Retinal pigment epithelial cell (primary cell): ENCODE measurements at regions not wholly inside any gene's neighbourhood (a gene's known extent, or its start where the extent isn't known, plus 50 kb on each side); places are given as distances from the start of the nearest gene placed in this dataset.

Source experiments
- DNase-seq: peaks from one replicate; pipeline ENCODE4 v3.0.0-alpha.2; 2010; ENCODE audit warnings: low read depth
- H3K4me3 ChIP-seq: 2 replicates; pipeline ENCODE4 v1.5.1; 2011; ENCODE audit warnings: mild to moderate bottlenecking, low read length, control low read depth, moderate library complexity
- TF ChIP-seq, protein P1 (sequence below): conservative IDR thresholded peaks from 2 replicates; pipeline ENCODE4 v1.5.1; 2011; ENCODE audit warnings: low read depth, low read length, control low read depth, inconsistent platforms

DNA sequence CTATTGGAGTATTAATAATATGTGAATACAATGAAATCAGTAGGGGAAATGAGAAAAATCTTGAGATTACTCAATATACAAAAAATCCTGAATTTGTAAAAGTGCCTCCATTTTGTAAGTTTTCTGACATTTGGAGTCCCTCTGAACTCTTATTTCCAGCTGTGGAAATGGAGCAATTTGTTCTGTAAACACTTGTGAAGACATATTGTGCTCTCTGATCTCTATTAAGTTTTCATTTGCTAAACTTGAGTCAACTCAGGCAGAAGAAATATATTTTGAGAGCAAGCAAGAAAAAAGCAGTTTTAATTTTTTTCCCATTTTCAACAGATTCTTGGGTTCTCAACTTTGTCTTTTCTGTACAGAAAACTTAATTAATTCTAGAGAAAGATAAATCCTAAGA lies 51.4 kb upstream of the PCDH18 start:
- TF ChIP-seq, protein P1, sequence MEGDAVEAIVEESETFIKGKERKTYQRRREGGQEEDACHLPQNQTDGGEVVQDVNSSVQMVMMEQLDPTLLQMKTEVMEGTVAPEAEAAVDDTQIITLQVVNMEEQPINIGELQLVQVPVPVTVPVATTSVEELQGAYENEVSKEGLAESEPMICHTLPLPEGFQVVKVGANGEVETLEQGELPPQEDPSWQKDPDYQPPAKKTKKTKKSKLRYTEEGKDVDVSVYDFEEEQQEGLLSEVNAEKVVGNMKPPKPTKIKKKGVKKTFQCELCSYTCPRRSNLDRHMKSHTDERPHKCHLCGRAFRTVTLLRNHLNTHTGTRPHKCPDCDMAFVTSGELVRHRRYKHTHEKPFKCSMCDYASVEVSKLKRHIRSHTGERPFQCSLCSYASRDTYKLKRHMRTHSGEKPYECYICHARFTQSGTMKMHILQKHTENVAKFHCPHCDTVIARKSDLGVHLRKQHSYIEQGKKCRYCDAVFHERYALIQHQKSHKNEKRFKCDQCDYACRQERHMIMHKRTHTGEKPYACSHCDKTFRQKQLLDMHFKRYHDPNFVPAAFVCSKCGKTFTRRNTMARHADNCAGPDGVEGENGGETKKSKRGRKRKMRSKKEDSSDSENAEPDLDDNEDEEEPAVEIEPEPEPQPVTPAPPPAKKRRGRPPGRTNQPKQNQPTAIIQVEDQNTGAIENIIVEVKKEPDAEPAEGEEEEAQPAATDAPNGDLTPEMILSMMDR, result no peak
- DNase-seq, result no peak

More for the DNA sequence above, 51.4 kb upstream of the PCDH18 start:
- no peak overlapping the region for H3K4me3 ChIP-seq
